H9 (cell line): ENCODE measurements at regions not wholly inside any gene's neighbourhood (a gene's known extent, or its start where the extent isn't known, plus 50 kb on each side); places are given as distances from the start of the nearest gene placed in this dataset.

Source experiments
- DNase-seq: peaks from one replicate; pipeline ENCODE4 v3.0.0-alpha.2; 2017
- H2AFZ ChIP-seq: one replicate; pipeline ENCODE4 v1.6.1; 2013; ENCODE audit warnings: mild to moderate bottlenecking, low read length, control low read depth, moderate library complexity
- H2AK5ac ChIP-seq: 2 replicates; pipeline ENCODE4 v1.6.1; 2013; ENCODE audit warnings: low read length, control low read depth, mixed read lengths; ENCODE audit not compliant: insufficient read length
- H2BK120ac ChIP-seq: one replicate; pipeline ENCODE4 v1.6.1; 2013; ENCODE audit warnings: low read depth, mild to moderate bottlenecking, low read length, control low read depth, inconsistent platforms; ENCODE audit not compliant: poor library complexity, severe bottlenecking
- H2BK12ac ChIP-seq: 2 replicates; pipeline ENCODE4 v1.6.1; 2013; ENCODE audit warnings: low read length, control low read depth, mixed read lengths, low read depth; ENCODE audit not compliant: insufficient read length
- H2BK15ac ChIP-seq: 2 replicates; pipeline ENCODE4 v1.6.1; 2013; ENCODE audit warnings: low read depth, low read length, control low read depth
- H2BK20ac ChIP-seq: one replicate; pipeline ENCODE4 v1.6.1; 2013; ENCODE audit warnings: low read depth, mild to moderate bottlenecking, low read length, control low read depth, inconsistent platforms; ENCODE audit not compliant: poor library complexity, severe bottlenecking
- H2BK5ac ChIP-seq: 2 replicates; pipeline ENCODE4 v1.6.1; 2013; ENCODE audit warnings: low read length, control low read depth, mixed read lengths; ENCODE audit not compliant: insufficient read length
- H3K14ac ChIP-seq: 2 replicates; pipeline ENCODE4 v1.6.1; 2013; ENCODE audit warnings: low read length, control low read depth; ENCODE audit not compliant: insufficient read depth
- H3K18ac ChIP-seq: 2 replicates; pipeline ENCODE4 v1.6.1; 2013; ENCODE audit warnings: low read depth, mild to moderate bottlenecking, mixed read lengths, low read length, control low read depth; ENCODE audit not compliant: insufficient read length
- H3K23ac ChIP-seq: 2 replicates; pipeline ENCODE4 v1.6.1; 2013; ENCODE audit warnings: low read length, control low read depth, mixed read lengths, low read depth; ENCODE audit not compliant: insufficient read length
- H3K23me2 ChIP-seq: 2 replicates; pipeline ENCODE4 v1.6.1; 2013; ENCODE audit warnings: low read depth, mild to moderate bottlenecking, mixed read lengths, low read length, control low read depth; ENCODE audit not compliant: insufficient read length, poor library complexity, severe bottlenecking
- H3K27ac ChIP-seq: 2 replicates; pipeline ENCODE4 v1.5.1; 2013; ENCODE audit warnings: low read length, control low read depth, mixed read lengths, low read depth; ENCODE audit not compliant: insufficient read length
- H3K27me3 ChIP-seq: 2 replicates; pipeline ENCODE4 v1.6.1; 2013; ENCODE audit warnings: low read length, control low read depth, inconsistent platforms; ENCODE audit not compliant: insufficient read depth
- H3K4ac ChIP-seq: 2 replicates; pipeline ENCODE4 v1.6.1; 2013; ENCODE audit warnings: low read depth, mild to moderate bottlenecking, control low read depth, inconsistent platforms, low read length, moderate library complexity
- H3K4me1 ChIP-seq: 2 replicates; pipeline ENCODE4 v1.6.1; 2013; ENCODE audit warnings: low read length, control low read depth, inconsistent platforms; ENCODE audit not compliant: insufficient read depth
- H3K4me2 ChIP-seq: 2 replicates; pipeline ENCODE4 v1.6.1; 2013; ENCODE audit warnings: low read length, control low read depth, mixed read lengths; ENCODE audit not compliant: insufficient read length, insufficient read depth
- H3K56ac ChIP-seq: 2 replicates; pipeline ENCODE4 v1.6.1; 2013; ENCODE audit warnings: low read depth, mild to moderate bottlenecking, mixed read lengths, low read length, control low read depth; ENCODE audit not compliant: insufficient read length
- H3K79me1 ChIP-seq: 2 replicates; pipeline ENCODE4 v1.6.1; 2013; ENCODE audit warnings: low read depth, mild to moderate bottlenecking, moderate library complexity, low read length, control low read depth, inconsistent platforms; ENCODE audit not compliant: insufficient read depth, poor library complexity, severe bottlenecking
- H3K79me2 ChIP-seq: 2 replicates; pipeline ENCODE4 v1.6.1; 2013; ENCODE audit warnings: low read length, control low read depth, inconsistent platforms; ENCODE audit not compliant: insufficient read depth
- H3K9ac ChIP-seq: 2 replicates; pipeline ENCODE4 v1.6.1; 2013; ENCODE audit warnings: low read length, control low read depth, mixed read lengths; ENCODE audit not compliant: insufficient read length; ENCODE audit errors: extremely low read depth
- H3K9me3 ChIP-seq: one replicate; pipeline ENCODE4 v1.6.1; 2013; ENCODE audit warnings: low read depth, low read length, inconsistent platforms; ENCODE audit not compliant: control insufficient read depth
- H3T11ph ChIP-seq: one replicate; pipeline ENCODE4 v1.6.1; 2013; ENCODE audit warnings: mild to moderate bottlenecking, low read length, control low read depth, inconsistent platforms
- H4K20me1 ChIP-seq: one replicate; pipeline ENCODE4 v1.6.1; 2013; ENCODE audit not compliant: control insufficient read depth, insufficient read length, insufficient read depth
- H4K5ac ChIP-seq: 2 replicates; pipeline ENCODE4 v1.6.1; 2013; ENCODE audit warnings: low read depth, mild to moderate bottlenecking, mixed read lengths, low read length, control low read depth; ENCODE audit not compliant: insufficient read length
- H4K8ac ChIP-seq: replicated peaks from 2 replicates; pipeline ENCODE4 v1.6.1; 2013; ENCODE audit warnings: low read length, control low read depth, mixed read lengths, low read depth; ENCODE audit not compliant: insufficient read length
- H4K91ac ChIP-seq: 2 replicates; pipeline ENCODE4 v1.6.1; 2013; ENCODE audit warnings: low read depth, mild to moderate bottlenecking, moderate library complexity, mixed read lengths, low read length, control low read depth; ENCODE audit not compliant: insufficient read length
- H3K27ac Mint-ChIP-seq, 3 experiments: 2 replicates in 2 of 3; 3 replicates in 1 of 3; pipeline ENCODE4 v1.8.0; 2020 to 2021; ENCODE audit warnings: mixed read lengths in 3 of 3, mild to moderate bottlenecking in 1 of 3, moderate library complexity in 1 of 3
- H3K27me3 Mint-ChIP-seq: 2 replicates; pipeline ENCODE4 v1.8.0; 2021; ENCODE audit warnings: low read depth, mild to moderate bottlenecking, moderate library complexity, mixed read lengths
- H3K36me3 Mint-ChIP-seq, 3 experiments: 2 replicates in 2 of 3; 3 replicates in 1 of 3; pipeline ENCODE4 v1.8.0; 2020 to 2021; ENCODE audit warnings: low read depth in 3 of 3, mixed read lengths in 3 of 3; ENCODE audit not compliant: insufficient read depth in 1 of 3
- H3K4me1 Mint-ChIP-seq, 2 experiments: 2 replicates each; pipeline ENCODE4 v1.8.0; 2020; ENCODE audit warnings: mixed read lengths in 2 of 2
- H3K4me3 Mint-ChIP-seq, 2 experiments: 2 replicates in 1 of 2; 3 replicates in 1 of 2; pipeline ENCODE4 v1.8.0; 2020 to 2021; ENCODE audit warnings: mild to moderate bottlenecking in 2 of 2, mixed read lengths in 2 of 2, moderate library complexity in 1 of 2
- H3K9me3 Mint-ChIP-seq, 2 experiments: 2 replicates in 1 of 2; 3 replicates in 1 of 2; pipeline ENCODE4 v1.8.0; 2020; ENCODE audit warnings: mild to moderate bottlenecking in 2 of 2, mixed read lengths in 2 of 2, moderate library complexity in 1 of 2
- WGBS: extraction: QIAGEN DNeasy Blood & Tissue Kit; methylation state at CpG from one replicate; pipeline ENCODE4 v1.1.7; 2013; ENCODE audit warnings: missing lambda C conversion rate, low lambda C conversion rate, mixed read lengths; ENCODE audit not compliant: insufficient read length; ENCODE audit errors: extremely low coverage; 5-methylcytosine and 5-hydroxymethylcytosine counted together
- TF ChIP-seq, protein P1 (sequence below): fragments of 200-600 bp; sonication (generic); conservative IDR thresholded peaks from 3 replicates; pipeline ENCODE4 v1.8.0; 2021; ENCODE audit warnings: antibody characterized with exemption, mild to moderate bottlenecking

GRCh38 chr16:50899951-50900350, 158.1 kb downstream of the CYLD start:
- no peaks in the 10 kb centered on the region for H3K27me3 ChIP-seq
- DNase-seq, result no peak
- peaks cover 11% of the 10 kb centered on the region for H3K27me3 Mint-ChIP-seq

More at GRCh38 chr16:50899951-50900350, 158.1 kb downstream of the CYLD start:
- Histone ChIP-seq H4K20me1 (no peaks in the 10 kb centered on the region), H3K18ac (no peak overlapping the region), H2BK20ac (no peak overlapping the region), H4K5ac (no peak overlapping the region), H3K56ac (no peak overlapping the region), H3K23me2 (no peaks in the 10 kb centered on the region), H3K23ac (no peak overlapping the region), H2BK15ac (no peak overlapping the region), H3K14ac (no peak overlapping the region), H3K4ac (no peak overlapping the region), H3K4me1 (no peaks in the 10 kb centered on the region), H3K79me2 (no peaks in the 10 kb centered on the region), H3K9ac (no peak overlapping the region), H2BK120ac (no peak overlapping the region), H2BK12ac (no peak overlapping the region), H2BK5ac (no peak overlapping the region), H3K9me3 (no peaks in the 10 kb centered on the region), H2AFZ (no peak overlapping the region), H3K27ac (no peak overlapping the region), H3K4me2 (no peak overlapping the region), H3K79me1 (no peaks in the 10 kb centered on the region), H4K8ac (no peak overlapping the region), H4K91ac (no peak overlapping the region), H3T11ph (no peak overlapping the region), H2AK5ac (no peak overlapping the region)
- Mint-ChIP-seq H3K9me3 (no peaks in the 10 kb centered on the region), H3K4me1 (0 out of 4 replicates have a peak, but pooled peaks cover 0 to 3% of the 10 kb centered on the region in 2 experiments), H3K27ac (no peak overlapping the region), H3K36me3 (no peaks in the 10 kb centered on the region; a peak in 1 of 7 replicates), H3K4me3 (no peak overlapping the region)
- TF ChIP-seq, protein P1, sequence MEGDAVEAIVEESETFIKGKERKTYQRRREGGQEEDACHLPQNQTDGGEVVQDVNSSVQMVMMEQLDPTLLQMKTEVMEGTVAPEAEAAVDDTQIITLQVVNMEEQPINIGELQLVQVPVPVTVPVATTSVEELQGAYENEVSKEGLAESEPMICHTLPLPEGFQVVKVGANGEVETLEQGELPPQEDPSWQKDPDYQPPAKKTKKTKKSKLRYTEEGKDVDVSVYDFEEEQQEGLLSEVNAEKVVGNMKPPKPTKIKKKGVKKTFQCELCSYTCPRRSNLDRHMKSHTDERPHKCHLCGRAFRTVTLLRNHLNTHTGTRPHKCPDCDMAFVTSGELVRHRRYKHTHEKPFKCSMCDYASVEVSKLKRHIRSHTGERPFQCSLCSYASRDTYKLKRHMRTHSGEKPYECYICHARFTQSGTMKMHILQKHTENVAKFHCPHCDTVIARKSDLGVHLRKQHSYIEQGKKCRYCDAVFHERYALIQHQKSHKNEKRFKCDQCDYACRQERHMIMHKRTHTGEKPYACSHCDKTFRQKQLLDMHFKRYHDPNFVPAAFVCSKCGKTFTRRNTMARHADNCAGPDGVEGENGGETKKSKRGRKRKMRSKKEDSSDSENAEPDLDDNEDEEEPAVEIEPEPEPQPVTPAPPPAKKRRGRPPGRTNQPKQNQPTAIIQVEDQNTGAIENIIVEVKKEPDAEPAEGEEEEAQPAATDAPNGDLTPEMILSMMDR, result no peak
- no CpG with 5 or more reads among the region's 2 CpGs for WGBS
